ENCODE measurements at regions not wholly inside any gene's neighbourhood (a gene's known extent, or its start where the extent isn't known, plus 50 kb on each side); places are given as distances from the start of the nearest gene placed in this dataset.

GRCh38 chr4:10877076-10877475 lies 192.5 kb upstream of the CLNK start:
- no peaks in the 10 kb centered on the region for H3K9me3 ChIP-seq (ENCODE audit: low read length)
- no peak overlapping the region for H3K4me2 ChIP-seq (ENCODE audit: low read length)
- no peaks in the 10 kb centered on the region for H3K79me2 ChIP-seq (ENCODE audit: insufficient read depth, low read length)
- H3K36me3 ChIP-seq (ENCODE audit: insufficient read depth, low read length): no peaks in the 10 kb centered on the region
- H3K27ac ChIP-seq (ENCODE audit: low read depth, low read length, poor library complexity, severe bottlenecking): no peak overlapping the region
- H3F3A ChIP-seq (ENCODE audit: insufficient read depth, low read length): no peaks in the 10 kb centered on the region
- no peak overlapping the region for H2AFZ ChIP-seq (ENCODE audit: low read length)
- H3K4me3 ChIP-seq (ENCODE audit: low read depth, low read length, poor library complexity, severe bottlenecking): no peak overlapping the region
- no peaks in the 10 kb centered on the region for H3K4me1 ChIP-seq (ENCODE audit: insufficient read depth, low read length, severe bottlenecking)
- H3K9ac ChIP-seq (ENCODE audit: low read length): no peak overlapping the region
- H3K27me3 ChIP-seq (ENCODE audit: insufficient read depth, low read length): no peaks in the 10 kb centered on the region
- TF ChIP-seq EZH2 (IDR thresholded peaks at IDR 0.05; ENCODE audit: borderline replicate concordance, low read length) (no peak), CTCF (IDR thresholded peaks at IDR 0.05; ENCODE audit: low read length) (no peak)
- H4K20me1 ChIP-seq (ENCODE audit: insufficient read depth, low read length): no peaks in the 10 kb centered on the region
- H3K9me2 ChIP-seq (ENCODE audit: low read depth, low read length): no peaks in the 10 kb centered on the region

- no peaks in the 10 kb centered on the region for H3K36me3 ChIP-seq (ENCODE audit: insufficient read depth, low read length)
- H3K4me2 ChIP-seq (ENCODE audit: low read length): no peak overlapping the region
- no peak overlapping the region for H3K27ac ChIP-seq (ENCODE audit: low read depth, low read length, poor library complexity, severe bottlenecking)
- H3K27me3 ChIP-seq (ENCODE audit: insufficient read depth, low read length): no peaks in the 10 kb centered on the region
- H2AFZ ChIP-seq (ENCODE audit: low read length): no peak overlapping the region
- H3K9ac ChIP-seq (ENCODE audit: low read length): no peak overlapping the region
- H3K4me3 ChIP-seq (ENCODE audit: low read depth, low read length, poor library complexity, severe bottlenecking): no peak overlapping the region
- no peaks in the 10 kb centered on the region for H3K9me2 ChIP-seq (ENCODE audit: low read depth, low read length)
- TF ChIP-seq EZH2 (IDR thresholded peaks at IDR 0.05; ENCODE audit: borderline replicate concordance, low read length) (no peak), CTCF (IDR thresholded peaks at IDR 0.05; ENCODE audit: low read length) (no peak)
- no peaks in the 10 kb centered on the region for H4K20me1 ChIP-seq (ENCODE audit: insufficient read depth, low read length)
- H3K4me1 ChIP-seq (ENCODE audit: insufficient read depth, low read length, severe bottlenecking): no peaks in the 10 kb centered on the region
- H3K9me3 ChIP-seq (ENCODE audit: low read length): no peaks in the 10 kb centered on the region
- H3F3A ChIP-seq (ENCODE audit: insufficient read depth, low read length): no peaks in the 10 kb centered on the region
- H3K79me2 ChIP-seq (ENCODE audit: insufficient read depth, low read length): no peaks in the 10 kb centered on the region
Measured at GRCh38 chr4:10875144-10875799, 190.7 kb upstream of the CLNK start.

- no peak overlapping the region for H3K9ac ChIP-seq (ENCODE audit: low read length)
- no peaks in the 10 kb centered on the region for H3K9me3 ChIP-seq (ENCODE audit: low read length)
- no peaks in the 10 kb centered on the region for H3F3A ChIP-seq (ENCODE audit: insufficient read depth, low read length)
- TF ChIP-seq EZH2 (IDR thresholded peaks at IDR 0.05; ENCODE audit: borderline replicate concordance, low read length) (no peak), CTCF (IDR thresholded peaks at IDR 0.05; ENCODE audit: low read length) (no peak)
- no peaks in the 10 kb centered on the region for H4K20me1 ChIP-seq (ENCODE audit: insufficient read depth, low read length)
- no peaks in the 10 kb centered on the region for H3K79me2 ChIP-seq (ENCODE audit: insufficient read depth, low read length)
- H2AFZ ChIP-seq (ENCODE audit: low read length): no peak overlapping the region
- H3K9me2 ChIP-seq (ENCODE audit: low read depth, low read length): no peaks in the 10 kb centered on the region
- H3K27ac ChIP-seq (ENCODE audit: low read depth, low read length, poor library complexity, severe bottlenecking): no peak overlapping the region
- H3K4me2 ChIP-seq (ENCODE audit: low read length): no peak overlapping the region
- H3K27me3 ChIP-seq (ENCODE audit: insufficient read depth, low read length): no peaks in the 10 kb centered on the region
- H3K36me3 ChIP-seq (ENCODE audit: insufficient read depth, low read length): no peaks in the 10 kb centered on the region
- no peak overlapping the region for H3K4me3 ChIP-seq (ENCODE audit: low read depth, low read length, poor library complexity, severe bottlenecking)
- no peaks in the 10 kb centered on the region for H3K4me1 ChIP-seq (ENCODE audit: insufficient read depth, low read length, severe bottlenecking)
Measured at GRCh38 chr4:10873809-10874208, 189.2 kb upstream of the CLNK start.

Measured in OCI-LY1 (cell line).